IPS-15b (cell line): ENCODE measurements at regions not wholly inside any gene's neighbourhood (a gene's known extent, or its start where the extent isn't known, plus 50 kb on each side); places are given as distances from the start of the nearest gene placed in this dataset.

Source experiments
- H3K27me3 ChIP-seq: one replicate; pipeline ENCODE4 v1.6.1; 2013; ENCODE audit warnings: low read length; ENCODE audit not compliant: control insufficient read depth, insufficient read depth
- H3K36me3 ChIP-seq: one replicate; pipeline ENCODE4 v1.6.1; 2013; ENCODE audit warnings: low read length; ENCODE audit not compliant: control insufficient read depth, insufficient read depth
- H3K4me1 ChIP-seq: one replicate; pipeline ENCODE4 v1.6.1; 2013; ENCODE audit warnings: mild to moderate bottlenecking, low read length; ENCODE audit not compliant: control insufficient read depth, insufficient read depth
- H3K4me3 ChIP-seq: one replicate; pipeline ENCODE4 v1.5.1; 2013; ENCODE audit warnings: low read depth, low read length
- H3K9ac ChIP-seq: one replicate; pipeline ENCODE4 v1.6.1; 2013; ENCODE audit warnings: low read depth, mild to moderate bottlenecking, low read length
- H3K9me3 ChIP-seq: one replicate; pipeline ENCODE4 v1.6.1; 2013; ENCODE audit warnings: mild to moderate bottlenecking, low read length; ENCODE audit not compliant: control insufficient read depth, insufficient read depth

- Histone ChIP-seq H3K36me3 (no peaks in the 10 kb centered on the region), H3K4me1 (no peaks in the 10 kb centered on the region), H3K9me3 (no peaks in the 10 kb centered on the region), H3K9ac (no peak overlapping the region), H3K4me3 (no peak overlapping the region), H3K27me3 (no peaks in the 10 kb centered on the region)
These were observed 53.8 kb downstream of the COX7C start for GRCh38 chr5:86671536-86671935.

- no peaks in the 10 kb centered on the region for H3K27me3 ChIP-seq
- H3K9me3 ChIP-seq: no peaks in the 10 kb centered on the region
- H3K9ac ChIP-seq: no peak overlapping the region
- no peaks in the 10 kb centered on the region for H3K4me1 ChIP-seq
- H3K4me3 ChIP-seq: no peak overlapping the region
- no peaks in the 10 kb centered on the region for H3K36me3 ChIP-seq
These were observed 56.3 kb downstream of the COX7C start for GRCh38 chr5:86674069-86674468.

- Histone ChIP-seq H3K27me3 (no peaks in the 10 kb centered on the region), H3K4me3 (no peak overlapping the region), H3K9me3 (no peaks in the 10 kb centered on the region), H3K36me3 (no peaks in the 10 kb centered on the region), H3K4me1 (no peaks in the 10 kb centered on the region), H3K9ac (no peak overlapping the region)
These were observed 57.6 kb downstream of the COX7C start for GRCh38 chr5:86675311-86675710.

- no peak overlapping the region for H3K4me3 ChIP-seq
- H3K36me3 ChIP-seq: no peaks in the 10 kb centered on the region
- H3K9ac ChIP-seq: no peak overlapping the region
- no peaks in the 10 kb centered on the region for H3K27me3 ChIP-seq
- H3K4me1 ChIP-seq: no peaks in the 10 kb centered on the region
- no peaks in the 10 kb centered on the region for H3K9me3 ChIP-seq
These were observed 61.8 kb downstream of the COX7C start for GRCh38 chr5:86679529-86679928.

GRCh38 chr5:86679949-86680348 lies 62.2 kb downstream of the COX7C start:
- Histone ChIP-seq H3K9ac (no peak overlapping the region), H3K36me3 (no peaks in the 10 kb centered on the region), H3K9me3 (no peaks in the 10 kb centered on the region), H3K4me1 (no peaks in the 10 kb centered on the region), H3K4me3 (no peak overlapping the region), H3K27me3 (no peaks in the 10 kb centered on the region)

GRCh38 chr5:86684222-86684621 lies 66.5 kb downstream of the COX7C start:
- Histone ChIP-seq H3K4me3 (no peak overlapping the region), H3K9ac (no peak overlapping the region), H3K36me3 (no peaks in the 10 kb centered on the region)

GRCh38 chr5:86686046-86686445 lies 68.3 kb downstream of the COX7C start:
- no peaks in the 10 kb centered on the region for H3K36me3 ChIP-seq
- H3K9me3 ChIP-seq: no peaks in the 10 kb centered on the region
- no peaks in the 10 kb centered on the region for H3K27me3 ChIP-seq
- H3K4me3 ChIP-seq: no peak overlapping the region
- no peaks in the 10 kb centered on the region for H3K4me1 ChIP-seq
- H3K9ac ChIP-seq: no peak overlapping the region

More at GRCh38 chr5:86684222-86684621, 66.5 kb downstream of the COX7C start:
- Histone ChIP-seq H3K4me1 (no peaks in the 10 kb centered on the region), H3K27me3 (no peaks in the 10 kb centered on the region), H3K9me3 (no peaks in the 10 kb centered on the region)

- Histone ChIP-seq H3K36me3 (no peaks in the 10 kb centered on the region), H3K9ac (no peak overlapping the region), H3K27me3 (no peaks in the 10 kb centered on the region), H3K9me3 (no peaks in the 10 kb centered on the region), H3K4me1 (no peaks in the 10 kb centered on the region), H3K4me3 (no peak overlapping the region)
These were observed 70.7 kb downstream of the COX7C start for GRCh38 chr5:86688406-86688805.

GRCh38 chr5:86689103-86689729 lies 71.5 kb downstream of the COX7C start:
- H3K36me3 ChIP-seq: no peaks in the 10 kb centered on the region

GRCh38 chr5:86709157-86709881 lies 91.6 kb downstream of the COX7C start:
- Histone ChIP-seq H3K36me3 (no peaks in the 10 kb centered on the region), H3K9ac (no peak overlapping the region), H3K27me3 (no peaks in the 10 kb centered on the region), H3K4me1 (no peaks in the 10 kb centered on the region), H3K9me3 (no peaks in the 10 kb centered on the region), H3K4me3 (no peak overlapping the region)

More at GRCh38 chr5:86689103-86689729, 71.5 kb downstream of the COX7C start:
- no peaks in the 10 kb centered on the region for H3K27me3 ChIP-seq
- H3K9me3 ChIP-seq: no peaks in the 10 kb centered on the region
- no peak overlapping the region for H3K4me3 ChIP-seq
- no peak overlapping the region for H3K9ac ChIP-seq
- no peaks in the 10 kb centered on the region for H3K4me1 ChIP-seq

GRCh38 chr5:86716121-86716520 lies 98.4 kb downstream of the COX7C start:
- Histone ChIP-seq H3K36me3 (no peaks in the 10 kb centered on the region), H3K9me3 (no peaks in the 10 kb centered on the region), H3K27me3 (no peaks in the 10 kb centered on the region), H3K4me1 (peaks cover 7% of the 10 kb centered on the region), H3K4me3 (no peak overlapping the region), H3K9ac (no peak overlapping the region)
